C4-2B (cell line): ENCODE measurements at regions not wholly inside any gene's neighbourhood (a gene's known extent, or its start where the extent isn't known, plus 50 kb on each side); places are given as distances from the start of the nearest gene placed in this dataset.

ENCODE experiments used
- ZFX ChIP-seq: fragments of 450-650 bp; IDR thresholded peaks from 2 replicates; pipeline ENCODE4 v1.6.1; 2017
- TF ChIP-seq, protein P1 (sequence below): fragments of 450-650 bp; conservative IDR thresholded peaks from 2 replicates; pipeline ENCODE4 v1.5.1; 2017; ENCODE audit warnings: mild to moderate bottlenecking

DNA sequence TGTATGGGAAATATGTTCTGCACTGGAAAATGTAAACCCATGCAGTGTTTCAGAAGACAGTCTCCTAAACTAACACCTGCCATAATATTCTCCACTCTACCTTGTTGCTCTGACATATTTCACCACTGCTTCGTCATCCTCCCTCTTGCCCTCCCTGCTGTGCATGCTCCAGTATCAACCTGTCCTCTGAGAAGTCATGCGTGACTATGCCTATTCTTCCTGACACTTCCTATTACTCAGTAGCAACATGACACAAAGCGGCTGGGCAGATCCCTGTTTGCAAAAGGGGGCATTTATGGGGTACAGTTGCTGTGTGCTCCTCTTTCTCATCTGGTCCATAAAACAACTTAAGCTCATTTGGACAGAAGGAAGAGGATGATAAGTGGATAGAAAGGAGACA is 805.6 kb upstream of the EEF2KMT start:
- TF ChIP-seq, protein P1, sequence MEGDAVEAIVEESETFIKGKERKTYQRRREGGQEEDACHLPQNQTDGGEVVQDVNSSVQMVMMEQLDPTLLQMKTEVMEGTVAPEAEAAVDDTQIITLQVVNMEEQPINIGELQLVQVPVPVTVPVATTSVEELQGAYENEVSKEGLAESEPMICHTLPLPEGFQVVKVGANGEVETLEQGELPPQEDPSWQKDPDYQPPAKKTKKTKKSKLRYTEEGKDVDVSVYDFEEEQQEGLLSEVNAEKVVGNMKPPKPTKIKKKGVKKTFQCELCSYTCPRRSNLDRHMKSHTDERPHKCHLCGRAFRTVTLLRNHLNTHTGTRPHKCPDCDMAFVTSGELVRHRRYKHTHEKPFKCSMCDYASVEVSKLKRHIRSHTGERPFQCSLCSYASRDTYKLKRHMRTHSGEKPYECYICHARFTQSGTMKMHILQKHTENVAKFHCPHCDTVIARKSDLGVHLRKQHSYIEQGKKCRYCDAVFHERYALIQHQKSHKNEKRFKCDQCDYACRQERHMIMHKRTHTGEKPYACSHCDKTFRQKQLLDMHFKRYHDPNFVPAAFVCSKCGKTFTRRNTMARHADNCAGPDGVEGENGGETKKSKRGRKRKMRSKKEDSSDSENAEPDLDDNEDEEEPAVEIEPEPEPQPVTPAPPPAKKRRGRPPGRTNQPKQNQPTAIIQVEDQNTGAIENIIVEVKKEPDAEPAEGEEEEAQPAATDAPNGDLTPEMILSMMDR: no peak
- TF ChIP-seq ZFX: no peak
